ENCODE measurements at regions not wholly inside any gene's neighbourhood (a gene's known extent, or its start where the extent isn't known, plus 50 kb on each side); places are given as distances from the start of the nearest gene placed in this dataset.

DNA sequence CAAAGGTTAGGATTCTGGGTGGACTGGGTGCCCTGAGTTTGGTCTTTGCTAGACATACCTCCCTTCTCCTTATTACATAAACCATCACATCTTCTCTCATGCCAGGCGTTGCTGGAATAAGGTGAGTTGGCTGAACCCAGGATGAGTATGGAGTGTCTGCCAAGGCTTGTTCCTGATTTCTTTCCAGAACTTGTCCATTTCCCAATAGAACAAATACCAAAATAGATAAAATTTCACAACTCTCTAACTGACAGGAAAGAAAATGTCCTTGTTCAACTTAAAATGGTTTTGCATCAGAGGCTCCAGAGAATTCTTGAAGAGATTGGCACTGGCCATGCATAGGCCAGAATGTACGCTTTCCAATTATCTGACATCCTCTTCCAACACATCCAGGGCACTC is 291.9 kb downstream of the IGSF11 start:
- TF ChIP-seq, protein P1, sequence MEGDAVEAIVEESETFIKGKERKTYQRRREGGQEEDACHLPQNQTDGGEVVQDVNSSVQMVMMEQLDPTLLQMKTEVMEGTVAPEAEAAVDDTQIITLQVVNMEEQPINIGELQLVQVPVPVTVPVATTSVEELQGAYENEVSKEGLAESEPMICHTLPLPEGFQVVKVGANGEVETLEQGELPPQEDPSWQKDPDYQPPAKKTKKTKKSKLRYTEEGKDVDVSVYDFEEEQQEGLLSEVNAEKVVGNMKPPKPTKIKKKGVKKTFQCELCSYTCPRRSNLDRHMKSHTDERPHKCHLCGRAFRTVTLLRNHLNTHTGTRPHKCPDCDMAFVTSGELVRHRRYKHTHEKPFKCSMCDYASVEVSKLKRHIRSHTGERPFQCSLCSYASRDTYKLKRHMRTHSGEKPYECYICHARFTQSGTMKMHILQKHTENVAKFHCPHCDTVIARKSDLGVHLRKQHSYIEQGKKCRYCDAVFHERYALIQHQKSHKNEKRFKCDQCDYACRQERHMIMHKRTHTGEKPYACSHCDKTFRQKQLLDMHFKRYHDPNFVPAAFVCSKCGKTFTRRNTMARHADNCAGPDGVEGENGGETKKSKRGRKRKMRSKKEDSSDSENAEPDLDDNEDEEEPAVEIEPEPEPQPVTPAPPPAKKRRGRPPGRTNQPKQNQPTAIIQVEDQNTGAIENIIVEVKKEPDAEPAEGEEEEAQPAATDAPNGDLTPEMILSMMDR (IDR thresholded peaks at IDR 0.05): no peak
- no peak for TF ChIP-seq POLR2A (IDR thresholded peaks at IDR 0.05)

All from lower leg skin (tissue), 3 donors.